Liver (tissue), 8 donors: ENCODE measurements at regions not wholly inside any gene's neighbourhood (a gene's known extent, or its start where the extent isn't known, plus 50 kb on each side); places are given as distances from the start of the nearest gene placed in this dataset.

Experiments
- DNase-seq: peaks from one replicate; pipeline ENCODE4 v3.0.0-alpha.2; 2017; ENCODE audit warnings: low spot score
- H3K27ac ChIP-seq, 2 donors: one replicate each; pipeline ENCODE4 v1.7.0; 2013; ENCODE audit warnings: inconsistent platforms in 2 of 2, low read length in 2 of 2, control low read depth in 1 of 2, low read depth in 1 of 2, mild to moderate bottlenecking in 1 of 2
- H3K27me3 ChIP-seq, 4 donors: one replicate each; pipeline versions ENCODE4 v1.6.1 to v1.7.0; 2013; ENCODE audit warnings: low read length in 3 of 4, inconsistent platforms in 1 of 4, mild to moderate bottlenecking in 1 of 4, moderate library complexity in 1 of 4; ENCODE audit not compliant: control insufficient read depth in 4 of 4, insufficient read depth in 4 of 4
- H3K36me3 ChIP-seq, 4 donors: one replicate each; pipeline versions ENCODE4 v1.6.1 to v1.7.0; 2013; ENCODE audit warnings: low read length in 3 of 4, mild to moderate bottlenecking in 3 of 4, low read depth in 1 of 4, moderate library complexity in 1 of 4; ENCODE audit not compliant: control insufficient read depth in 4 of 4, insufficient read depth in 3 of 4
- H3K4me1 ChIP-seq, 4 donors: one replicate each; pipeline versions ENCODE4 v1.6.1 to v1.7.0; 2013; ENCODE audit warnings: low read length in 3 of 4, mild to moderate bottlenecking in 3 of 4, moderate library complexity in 1 of 4; ENCODE audit not compliant: control insufficient read depth in 4 of 4, insufficient read depth in 4 of 4
- H3K4me3 ChIP-seq, 3 donors: one replicate each; pipeline versions ENCODE4 v1.6.1 to v1.7.0; 2013; ENCODE audit warnings: low read length in 3 of 3, control low read depth in 1 of 3, low read depth in 1 of 3, mild to moderate bottlenecking in 1 of 3
- H3K9ac ChIP-seq, 2 donors: one replicate each; pipeline ENCODE4 v1.7.0; 2013; ENCODE audit warnings: low read length in 2 of 2, mild to moderate bottlenecking in 2 of 2, moderate library complexity in 2 of 2, control low read depth in 1 of 2, low read depth in 1 of 2
- H3K9me3 ChIP-seq, 4 donors: one replicate each; pipeline versions ENCODE4 v1.6.1 to v1.7.0; 2013; ENCODE audit warnings: low read length in 3 of 4; ENCODE audit not compliant: control insufficient read depth in 4 of 4
- CTCF ChIP-seq: fragments of 150-350 bp; IDR thresholded peaks from 2 replicates; pipeline ENCODE4 v1.5.1; 2017; ENCODE audit warnings: improper control_type of control experiment, low read depth, low read length; ENCODE audit not compliant: missing input control
- EGR1 ChIP-seq, 2 donors: IDR thresholded peaks; 2 replicates each; pipeline ENCODE4 v1.6.1; 2016 to 2018; ENCODE audit warnings: antibody characterized with exemption in 2 of 2, low read depth in 2 of 2
- FOXA2 ChIP-seq: IDR thresholded peaks from 2 replicates; pipeline ENCODE4 v1.6.1; 2016; ENCODE audit warnings: antibody characterized with exemption
- JUND ChIP-seq, 2 donors: IDR thresholded peaks; 2 replicates each; pipeline ENCODE4 v1.6.1; 2016; ENCODE audit warnings: antibody characterized with exemption in 2 of 2
- MAX ChIP-seq: IDR thresholded peaks from 2 replicates; pipeline ENCODE4 v1.6.1; 2016; ENCODE audit warnings: antibody characterized with exemption
- NR2F2 ChIP-seq: IDR thresholded peaks from 2 replicates; pipeline ENCODE4 v1.6.1; 2016; ENCODE audit warnings: antibody characterized with exemption
- RAD21 ChIP-seq, 2 donors: IDR thresholded peaks; 2 replicates each; pipeline ENCODE4 v1.6.1; 2016; ENCODE audit warnings: antibody characterized with exemption in 2 of 2, mild to moderate bottlenecking in 2 of 2
- REST ChIP-seq: IDR thresholded peaks from 2 replicates; pipeline ENCODE4 v1.6.1; 2016; ENCODE audit warnings: antibody characterized with exemption, mild to moderate bottlenecking
- RXRA ChIP-seq, 2 donors: IDR thresholded peaks; 2 replicates each; pipeline ENCODE4 v1.6.1; 2017 to 2018; ENCODE audit warnings: antibody characterized with exemption in 2 of 2, mild to moderate bottlenecking in 1 of 2
- SP1 ChIP-seq: IDR thresholded peaks from 2 replicates; pipeline ENCODE4 v1.6.1; 2018; ENCODE audit warnings: antibody characterized with exemption, mild to moderate bottlenecking
- YY1 ChIP-seq: IDR thresholded peaks from 2 replicates; pipeline ENCODE4 v1.6.1; 2016; ENCODE audit warnings: antibody characterized with exemption, mild to moderate bottlenecking
- ZBTB33 ChIP-seq: IDR thresholded peaks from 2 replicates; pipeline ENCODE4 v1.6.1; 2016; ENCODE audit warnings: antibody characterized with exemption
- WGBS: extraction: QIAGEN DNeasy Blood & Tissue Kit; methylation state at CpG from one replicate; pipeline ENCODE4 v1.1.7; 2013; 5-methylcytosine and 5-hydroxymethylcytosine counted together
- donor health status: healthy.
- donor health status: healthy.
- donor health status: healthy.
- donor health status: healthy.
- donor health status: healthy.

GRCh38 chr1:96886474-96886873, 164.9 kb downstream of the PTBP2 start:
- no peak overlapping the region for H3K27ac ChIP-seq
- H3K9ac ChIP-seq = no peak overlapping the region
- no peaks in the 10 kb centered on the region for H3K4me1 ChIP-seq
- H3K4me3 ChIP-seq = no peak overlapping the region
- H3K27me3 ChIP-seq = no peaks in the 10 kb centered on the region
- WGBS = 70% methylated on average over 4 of the region's 4 CpGs
- DNase-seq = no peak
- H3K9me3 ChIP-seq = peaks cover 0 to 7% (median 2%) of the 10 kb centered on the region in 4 donors
- no peaks in the 10 kb centered on the region for H3K36me3 ChIP-seq
- no peak for TF ChIP-seq MAX

- Histone ChIP-seq H3K27ac (no peak overlapping the region), H3K36me3 (no peaks in the 10 kb centered on the region), H3K9ac (peak overlapping the region in 1 of 2 donors; percentile 16), H3K4me1 (no peaks in the 10 kb centered on the region), H3K9me3 (peaks cover 0 to 7% (median 2%) of the 10 kb centered on the region in 4 donors), H3K27me3 (no peaks in the 10 kb centered on the region), H3K4me3 (no peak overlapping the region)
- WGBS = 83% methylated on average over 1 of the region's 1 CpG
- no peak for DNase-seq
- no peak for TF ChIP-seq REST
- no peak for TF ChIP-seq RAD21 (IDR thresholded peaks at IDR 0.05)
- no peak for TF ChIP-seq FOXA2
- TF ChIP-seq JUND (IDR thresholded peaks at IDR 0.05) = no peak
- no peak for TF ChIP-seq ZBTB33
- no peak for TF ChIP-seq YY1
- TF ChIP-seq EGR1 (IDR thresholded peaks at IDR 0.05; ENCODE audit: low read depth in 2 of 2) = no peak
- no peak for TF ChIP-seq RXRA (IDR thresholded peaks at IDR 0.05)
- TF ChIP-seq CTCF = no peak
- TF ChIP-seq SP1 = no peak
- no peak for TF ChIP-seq NR2F2
Measured at GRCh38 chr1:96887501-96887900, 165.9 kb downstream of the PTBP2 start.
